ENCODE measurements at regions not wholly inside any gene's neighbourhood (a gene's known extent, or its start where the extent isn't known, plus 50 kb on each side); places are given as distances from the start of the nearest gene placed in this dataset.

DNA sequence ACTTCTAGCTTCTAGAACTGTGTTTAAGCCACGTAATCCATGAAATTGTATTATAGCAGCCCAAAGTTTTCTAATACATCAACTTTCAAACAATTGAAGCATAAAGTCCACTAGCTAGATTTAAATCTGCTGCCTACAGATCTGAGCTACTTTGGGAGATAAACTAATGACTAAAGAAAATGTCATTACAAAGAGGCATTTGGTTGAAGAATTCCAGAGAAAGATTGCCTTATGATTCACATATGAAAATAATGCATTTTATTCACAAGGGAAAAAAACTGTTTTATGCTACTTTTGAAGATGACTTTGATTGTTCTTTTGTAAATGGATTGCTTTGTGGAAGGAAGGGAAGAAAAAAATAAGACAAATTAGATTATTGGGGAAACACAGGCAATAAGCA, 124.1 kb upstream of the SLIT2 start:
- TF ChIP-seq, protein P1, sequence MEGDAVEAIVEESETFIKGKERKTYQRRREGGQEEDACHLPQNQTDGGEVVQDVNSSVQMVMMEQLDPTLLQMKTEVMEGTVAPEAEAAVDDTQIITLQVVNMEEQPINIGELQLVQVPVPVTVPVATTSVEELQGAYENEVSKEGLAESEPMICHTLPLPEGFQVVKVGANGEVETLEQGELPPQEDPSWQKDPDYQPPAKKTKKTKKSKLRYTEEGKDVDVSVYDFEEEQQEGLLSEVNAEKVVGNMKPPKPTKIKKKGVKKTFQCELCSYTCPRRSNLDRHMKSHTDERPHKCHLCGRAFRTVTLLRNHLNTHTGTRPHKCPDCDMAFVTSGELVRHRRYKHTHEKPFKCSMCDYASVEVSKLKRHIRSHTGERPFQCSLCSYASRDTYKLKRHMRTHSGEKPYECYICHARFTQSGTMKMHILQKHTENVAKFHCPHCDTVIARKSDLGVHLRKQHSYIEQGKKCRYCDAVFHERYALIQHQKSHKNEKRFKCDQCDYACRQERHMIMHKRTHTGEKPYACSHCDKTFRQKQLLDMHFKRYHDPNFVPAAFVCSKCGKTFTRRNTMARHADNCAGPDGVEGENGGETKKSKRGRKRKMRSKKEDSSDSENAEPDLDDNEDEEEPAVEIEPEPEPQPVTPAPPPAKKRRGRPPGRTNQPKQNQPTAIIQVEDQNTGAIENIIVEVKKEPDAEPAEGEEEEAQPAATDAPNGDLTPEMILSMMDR (IDR thresholded peaks at IDR 0.05), result no peak
- no peak for TF ChIP-seq POLR2A (IDR thresholded peaks at IDR 0.05)

All from adrenal gland (tissue), 5 donors.